Esophagus muscularis mucosa (tissue), 4 donors: ENCODE measurements at regions not wholly inside any gene's neighbourhood (a gene's known extent, or its start where the extent isn't known, plus 50 kb on each side); places are given as distances from the start of the nearest gene placed in this dataset.

Source experiments
- EP300 ChIP-seq: sonication (generic); formaldehyde crosslinking; IDR thresholded peaks from one replicate; pipeline ENCODE4 v1.6.1; 2017; ENCODE audit warnings: antibody characterized with exemption
- POLR2A ChIP-seq: fragments of 450-650 bp; IDR thresholded peaks from one replicate; pipeline ENCODE4 v1.6.1; 2017; ENCODE audit warnings: antibody characterized with exemption, moderate library complexity, mild to moderate bottlenecking, low read depth
- POLR2AphosphoS5 ChIP-seq, 2 donors: sonication (generic); formaldehyde crosslinking; IDR thresholded peaks; one replicate each; pipeline ENCODE4 v1.6.1; 2017; ENCODE audit warnings: antibody characterized with exemption in 2 of 2
- TF ChIP-seq, protein P1 (sequence below), 3 experiments: fragments of 200-600 bp in 2 of 3; fragments of 450-650 bp in 1 of 3; sonication (generic) in 2 of 3; IDR thresholded peaks; one replicate each; pipeline ENCODE4 v1.5.1; 2017 to 2019; ENCODE audit warnings: antibody characterized with exemption in 3 of 3, mild to moderate bottlenecking in 2 of 3, moderate library complexity in 1 of 3

DNA sequence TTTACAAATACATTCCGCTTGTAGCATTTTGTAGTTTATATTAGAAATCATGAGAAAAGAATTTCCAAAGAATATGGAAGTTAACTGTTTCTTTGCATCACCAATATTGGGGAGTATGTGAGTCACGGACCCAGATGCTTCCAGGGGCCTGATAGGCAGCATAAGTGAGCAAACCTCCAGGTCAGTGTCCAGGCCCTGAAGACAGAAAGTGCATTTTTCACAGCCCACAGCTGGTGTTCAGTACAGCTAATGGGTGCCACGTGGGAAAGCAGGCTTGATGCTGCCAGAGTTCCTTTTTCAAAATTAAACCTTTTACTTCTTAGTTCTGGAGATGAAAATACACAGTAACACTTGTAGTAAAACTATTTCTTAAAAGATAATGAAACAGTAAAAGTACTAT is 454.4 kb upstream of the ACTBL2 start:
- TF ChIP-seq, protein P1, sequence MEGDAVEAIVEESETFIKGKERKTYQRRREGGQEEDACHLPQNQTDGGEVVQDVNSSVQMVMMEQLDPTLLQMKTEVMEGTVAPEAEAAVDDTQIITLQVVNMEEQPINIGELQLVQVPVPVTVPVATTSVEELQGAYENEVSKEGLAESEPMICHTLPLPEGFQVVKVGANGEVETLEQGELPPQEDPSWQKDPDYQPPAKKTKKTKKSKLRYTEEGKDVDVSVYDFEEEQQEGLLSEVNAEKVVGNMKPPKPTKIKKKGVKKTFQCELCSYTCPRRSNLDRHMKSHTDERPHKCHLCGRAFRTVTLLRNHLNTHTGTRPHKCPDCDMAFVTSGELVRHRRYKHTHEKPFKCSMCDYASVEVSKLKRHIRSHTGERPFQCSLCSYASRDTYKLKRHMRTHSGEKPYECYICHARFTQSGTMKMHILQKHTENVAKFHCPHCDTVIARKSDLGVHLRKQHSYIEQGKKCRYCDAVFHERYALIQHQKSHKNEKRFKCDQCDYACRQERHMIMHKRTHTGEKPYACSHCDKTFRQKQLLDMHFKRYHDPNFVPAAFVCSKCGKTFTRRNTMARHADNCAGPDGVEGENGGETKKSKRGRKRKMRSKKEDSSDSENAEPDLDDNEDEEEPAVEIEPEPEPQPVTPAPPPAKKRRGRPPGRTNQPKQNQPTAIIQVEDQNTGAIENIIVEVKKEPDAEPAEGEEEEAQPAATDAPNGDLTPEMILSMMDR (IDR thresholded peaks at IDR 0.05): no peak
- TF ChIP-seq POLR2A: no peak
- TF ChIP-seq POLR2AphosphoS5 (IDR thresholded peaks at IDR 0.05): no peak
- TF ChIP-seq EP300: no peak
